Panc1 (cell line): ENCODE measurements at regions not wholly inside any gene's neighbourhood (a gene's known extent, or its start where the extent isn't known, plus 50 kb on each side); places are given as distances from the start of the nearest gene placed in this dataset.

Source experiments
- ATAC-seq: fragments of 200-7000 bp; cut with Tn5 transposase; 2 replicates; pipeline ENCODE4 v1.9.1; 2020; ENCODE audit warnings: mild to moderate bottlenecking, moderate library complexity
- BruUV-seq: library from RNA; stranded (reverse); fragments of 400-500 nt; replicated peaks from 2 replicates; lab custom pipeline; 2021; lab: Mats Ljungman, UMichigan
- CTCF ChIA-PET: fragments of 300-600 bp; sonication (Branson Sonifier 250); formaldehyde crosslinking; loops from one replicate; lab custom pipeline; 2022; ENCODE audit warnings: antibody characterized with exemption; lab: Charles Lee
- POLR2A ChIA-PET: fragments of 300-600 bp; sonication (Branson Sonifier 250); formaldehyde crosslinking; loops from one replicate; lab custom pipeline; 2022; ENCODE audit warnings: antibody characterized with exemption; lab: Charles Lee
- DNase-seq: peaks from one replicate; pipeline ENCODE4 v3.0.0-alpha.2; 2010; ENCODE audit warnings: low read depth, low spot score
- H3K27ac ChIP-seq: 2 replicates; pipeline ENCODE4 v1.5.1; 2011; ENCODE audit warnings: mild to moderate bottlenecking, low read length, inconsistent platforms
- H3K27me3 ChIP-seq: fragments of 200-500 bp; sonication (Bioruptor generic); 2 replicates; pipeline ENCODE4 v1.6.0; 2014; ENCODE audit warnings: low read length, inconsistent platforms; ENCODE audit not compliant: control insufficient read depth, insufficient read depth
- H3K36me3 ChIP-seq: fragments of 200-500 bp; sonication (Bioruptor generic); 2 replicates; pipeline ENCODE4 v1.5.1; 2014; ENCODE audit warnings: inconsistent platforms, mild to moderate bottlenecking, low read length, moderate library complexity; ENCODE audit not compliant: control insufficient read depth, insufficient read depth
- H3K4me1 ChIP-seq: 2 replicates; pipeline ENCODE4 v1.5.1; 2011; ENCODE audit warnings: inconsistent platforms, mild to moderate bottlenecking, low read length, moderate library complexity; ENCODE audit not compliant: control insufficient read depth, insufficient read depth
- H3K4me3 ChIP-seq, 2 experiments: 2 replicates each; pipeline ENCODE4 v1.5.1; 2011 to 2012; ENCODE audit warnings: low read depth in 2 of 2, low read length in 2 of 2, mild to moderate bottlenecking in 2 of 2, inconsistent platforms in 1 of 2, moderate library complexity in 1 of 2
- H3K9me3 ChIP-seq: fragments of 200-500 bp; sonication (Bioruptor generic); 2 replicates; pipeline ENCODE4 v1.5.1; 2014; ENCODE audit warnings: low read depth, mild to moderate bottlenecking, inconsistent platforms, low read length, moderate library complexity; ENCODE audit not compliant: control insufficient read depth, insufficient read depth
- POLR2AphosphoS5 ChIP-seq: IDR thresholded peaks from 2 replicates; pipeline ENCODE4 v1.6.1; 2012; ENCODE audit warnings: mild to moderate bottlenecking, low read depth, low read length, moderate library complexity
- SIN3A ChIP-seq: IDR thresholded peaks from 2 replicates; pipeline ENCODE4 v1.6.1; 2012; ENCODE audit warnings: low read depth, mild to moderate bottlenecking, low read length, moderate library complexity, borderline replicate concordance; ENCODE audit not compliant: insufficient read depth
- TCF7L2 ChIP-seq: IDR thresholded peaks from 2 replicates; pipeline ENCODE4 v1.6.1; 2011; ENCODE audit warnings: mild to moderate bottlenecking, low read depth, low read length, inconsistent platforms
- in situ Hi-C: cut with HindIII; loops from 2 replicates; pipeline ENCODE4 v1.10.0; 2016; ENCODE audit warnings: low sequenced_read_pairs, low pct_unique_long_range_greater_than_20kb
- intact Hi-C: fragments of 100-400 bp; cut with micrococcal nuclease; formaldehyde crosslinking; loops from one replicate; pipeline ENCODE4 v1.10.0; 2022; ENCODE audit not compliant: unreplicated experiment
- TF ChIP-seq, protein P1 (sequence below): fragments of 450-650 bp; IDR thresholded peaks from 2 replicates; pipeline ENCODE4 v1.5.1; 2017; ENCODE audit warnings: mild to moderate bottlenecking
- TF ChIP-seq, protein P2 (sequence below), 2 experiments: IDR thresholded peaks; 2 replicates each; pipeline ENCODE4 v1.6.1; 2011 to 2012; ENCODE audit warnings: low read depth in 2 of 2, control low read depth in 1 of 2, low read length in 1 of 2, mild to moderate bottlenecking in 1 of 2, moderate library complexity in 1 of 2; ENCODE audit not compliant: insufficient read depth in 1 of 2

- DNase-seq (no peak), ATAC-seq (no peak)
- Histone ChIP-seq H3K4me1 (no peaks in the 10 kb centered on the region), H3K4me3 (no peak overlapping the region), H3K9me3 (no peaks in the 10 kb centered on the region), H3K27ac (no peak overlapping the region), H3K27me3 (peaks cover 25% of the 10 kb centered on the region), H3K36me3 (no peaks in the 10 kb centered on the region)
- CTCF ChIA-PET: no interaction called here
- BruUV-seq: no TSS peak
- POLR2A ChIA-PET: no interaction called here
- TF ChIP-seq TCF7L2: no peak
- TF ChIP-seq, protein P1, sequence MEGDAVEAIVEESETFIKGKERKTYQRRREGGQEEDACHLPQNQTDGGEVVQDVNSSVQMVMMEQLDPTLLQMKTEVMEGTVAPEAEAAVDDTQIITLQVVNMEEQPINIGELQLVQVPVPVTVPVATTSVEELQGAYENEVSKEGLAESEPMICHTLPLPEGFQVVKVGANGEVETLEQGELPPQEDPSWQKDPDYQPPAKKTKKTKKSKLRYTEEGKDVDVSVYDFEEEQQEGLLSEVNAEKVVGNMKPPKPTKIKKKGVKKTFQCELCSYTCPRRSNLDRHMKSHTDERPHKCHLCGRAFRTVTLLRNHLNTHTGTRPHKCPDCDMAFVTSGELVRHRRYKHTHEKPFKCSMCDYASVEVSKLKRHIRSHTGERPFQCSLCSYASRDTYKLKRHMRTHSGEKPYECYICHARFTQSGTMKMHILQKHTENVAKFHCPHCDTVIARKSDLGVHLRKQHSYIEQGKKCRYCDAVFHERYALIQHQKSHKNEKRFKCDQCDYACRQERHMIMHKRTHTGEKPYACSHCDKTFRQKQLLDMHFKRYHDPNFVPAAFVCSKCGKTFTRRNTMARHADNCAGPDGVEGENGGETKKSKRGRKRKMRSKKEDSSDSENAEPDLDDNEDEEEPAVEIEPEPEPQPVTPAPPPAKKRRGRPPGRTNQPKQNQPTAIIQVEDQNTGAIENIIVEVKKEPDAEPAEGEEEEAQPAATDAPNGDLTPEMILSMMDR: no peak
- in situ Hi-C loops: no loop called here
- intact Hi-C loops: no loop called here
These were observed 95.2 kb downstream of the RCN1 start for GRCh38 chr11:32186118-32186517.

GRCh38 chr11:32187111-32187510, 96.2 kb downstream of the RCN1 start:
- no peaks in the 10 kb centered on the region for H3K4me1 ChIP-seq
- H3K4me3 ChIP-seq: no peak overlapping the region
- in situ Hi-C loops (no loop called here), intact Hi-C loops (no loop called here)
- BruUV-seq: no TSS peak
- H3K9me3 ChIP-seq: no peaks in the 10 kb centered on the region
- H3K27ac ChIP-seq: no peak overlapping the region
- no peaks in the 10 kb centered on the region for H3K36me3 ChIP-seq
- ATAC-seq (no peak), DNase-seq (no peak)
- CTCF ChIA-PET: no interaction called here
- H3K27me3 ChIP-seq: peaks cover 22% of the 10 kb centered on the region
- TF ChIP-seq SIN3A: no peak
- TF ChIP-seq, protein P1: no peak
- TF ChIP-seq TCF7L2: no peak
- TF ChIP-seq POLR2AphosphoS5: no peak
- TF ChIP-seq, protein P2, sequence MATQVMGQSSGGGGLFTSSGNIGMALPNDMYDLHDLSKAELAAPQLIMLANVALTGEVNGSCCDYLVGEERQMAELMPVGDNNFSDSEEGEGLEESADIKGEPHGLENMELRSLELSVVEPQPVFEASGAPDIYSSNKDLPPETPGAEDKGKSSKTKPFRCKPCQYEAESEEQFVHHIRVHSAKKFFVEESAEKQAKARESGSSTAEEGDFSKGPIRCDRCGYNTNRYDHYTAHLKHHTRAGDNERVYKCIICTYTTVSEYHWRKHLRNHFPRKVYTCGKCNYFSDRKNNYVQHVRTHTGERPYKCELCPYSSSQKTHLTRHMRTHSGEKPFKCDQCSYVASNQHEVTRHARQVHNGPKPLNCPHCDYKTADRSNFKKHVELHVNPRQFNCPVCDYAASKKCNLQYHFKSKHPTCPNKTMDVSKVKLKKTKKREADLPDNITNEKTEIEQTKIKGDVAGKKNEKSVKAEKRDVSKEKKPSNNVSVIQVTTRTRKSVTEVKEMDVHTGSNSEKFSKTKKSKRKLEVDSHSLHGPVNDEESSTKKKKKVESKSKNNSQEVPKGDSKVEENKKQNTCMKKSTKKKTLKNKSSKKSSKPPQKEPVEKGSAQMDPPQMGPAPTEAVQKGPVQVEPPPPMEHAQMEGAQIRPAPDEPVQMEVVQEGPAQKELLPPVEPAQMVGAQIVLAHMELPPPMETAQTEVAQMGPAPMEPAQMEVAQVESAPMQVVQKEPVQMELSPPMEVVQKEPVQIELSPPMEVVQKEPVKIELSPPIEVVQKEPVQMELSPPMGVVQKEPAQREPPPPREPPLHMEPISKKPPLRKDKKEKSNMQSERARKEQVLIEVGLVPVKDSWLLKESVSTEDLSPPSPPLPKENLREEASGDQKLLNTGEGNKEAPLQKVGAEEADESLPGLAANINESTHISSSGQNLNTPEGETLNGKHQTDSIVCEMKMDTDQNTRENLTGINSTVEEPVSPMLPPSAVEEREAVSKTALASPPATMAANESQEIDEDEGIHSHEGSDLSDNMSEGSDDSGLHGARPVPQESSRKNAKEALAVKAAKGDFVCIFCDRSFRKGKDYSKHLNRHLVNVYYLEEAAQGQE (IDR thresholded peaks at IDR 0.05; ENCODE audit: insufficient read depth in 1 of 2, low read depth in 2 of 2, low read length in 1 of 2): no peak
- POLR2A ChIA-PET: no interaction called here
